HFF-Myc (cell line): ENCODE measurements at regions not wholly inside any gene's neighbourhood (a gene's known extent, or its start where the extent isn't known, plus 50 kb on each side); places are given as distances from the start of the nearest gene placed in this dataset.

ENCODE experiments used
- DNase-seq: peaks from one replicate; pipeline ENCODE4 v3.0.0-alpha.2; 2011; ENCODE audit warnings: low read depth; ENCODE audit errors: extremely low read depth
- H3K4me3 ChIP-seq: replicated peaks from 2 replicates; pipeline ENCODE4 v1.5.1; 2011; ENCODE audit warnings: low read depth, mild to moderate bottlenecking, control low read depth, low read length
- CTCF ChIP-seq: IDR thresholded peaks from 2 replicates; pipeline ENCODE4 v1.5.1; 2012; ENCODE audit warnings: mild to moderate bottlenecking, low read depth, low read length, control low read depth; ENCODE audit errors: missing control alignments

GRCh38 chr10:121158988-121159579, 307.9 kb downstream of the WDR11 start:
- no peak for DNase-seq
- H3K4me3 ChIP-seq: no peak overlapping the region
- no peak for TF ChIP-seq CTCF

- no peak for TF ChIP-seq CTCF
- DNase-seq: no peak
- H3K4me3 ChIP-seq: no peak overlapping the region
Measured at GRCh38 chr10:121159670-121160069, 308.5 kb downstream of the WDR11 start.

GRCh38 chr10:121165276-121165675, 314.1 kb downstream of the WDR11 start:
- no peak for TF ChIP-seq CTCF
- H3K4me3 ChIP-seq: no peak overlapping the region
- DNase-seq: no peak

GRCh38 chr10:121167534-121168243, 316.5 kb downstream of the WDR11 start:
- TF ChIP-seq CTCF: no peak
- no peak overlapping the region for H3K4me3 ChIP-seq
- no peak for DNase-seq

- TF ChIP-seq CTCF: no peak
- no peak for DNase-seq
- H3K4me3 ChIP-seq: no peak overlapping the region
Measured at GRCh38 chr10:121168545-121169216, 317.5 kb downstream of the WDR11 start.

GRCh38 chr10:121169406-121169805, 318.2 kb downstream of the WDR11 start:
- no peak overlapping the region for H3K4me3 ChIP-seq
- no peak for TF ChIP-seq CTCF
- DNase-seq: no peak
